GM12878 (cell line): ENCODE measurements at regions not wholly inside any gene's neighbourhood (a gene's known extent, or its start where the extent isn't known, plus 50 kb on each side); places are given as distances from the start of the nearest gene placed in this dataset.

Experiments used
- ATAC-seq: fragments of 200-7000 bp; cut with Tn5 transposase; 3 replicates; pipeline ENCODE4 v1.9.1; 2020; ENCODE audit warnings: mild to moderate bottlenecking, moderate library complexity
- BruUV-seq: library from RNA; stranded (reverse); fragments of 400-500 nt; replicated peaks from 2 replicates; lab custom pipeline; 2021; lab: Mats Ljungman, UMichigan
- CTCF ChIA-PET: fragments of 300-600 bp; sonication (Branson Sonifier 250); formaldehyde crosslinking; extraction: SDS; loops from one replicate; lab custom pipeline; 2021; ENCODE audit warnings: inconsistent platforms; lab: Yijun Ruan, JAX
- POLR2A ChIA-PET: fragments of 350-600 bp; formaldehyde crosslinking; extraction: SDS; loops from one replicate; lab custom pipeline; 2021; ENCODE audit warnings: inconsistent platforms; lab: Charles Lee
- RAD21 ChIA-PET: fragments of 300-600 bp; sonication (Branson Sonifier 250); formaldehyde crosslinking; loops from one replicate; lab custom pipeline; 2023; ENCODE audit warnings: antibody characterized with exemption; ENCODE audit not compliant: unreplicated experiment; lab: Charles Lee
- SMC1A ChIA-PET: fragments of 300-600 bp; sonication (Branson Sonifier 250); formaldehyde crosslinking; loops from one replicate; lab custom pipeline; 2023; ENCODE audit not compliant: unreplicated experiment, uncharacterized antibody; lab: Charles Lee
- DNase-seq: peaks from one replicate; pipeline ENCODE4 v3.0.0-alpha.2; 2011; ENCODE audit warnings: low read depth, low spot score
- FAIRE-seq: peaks from 3 replicates; lab custom pipeline; 2011; peaks lifted over from hg19 to GRCh38; lab: Jason Lieb, UNC
- H2AFZ ChIP-seq: 2 replicates; pipeline ENCODE4 v1.6.0; 2011; ENCODE audit warnings: low read depth, low read length, control low read depth; ENCODE audit not compliant: control insufficient read depth
- H3K27ac ChIP-seq: 2 replicates; pipeline ENCODE4 v1.5.1; 2011; ENCODE audit warnings: control low read depth; ENCODE audit not compliant: control insufficient read depth, insufficient read depth
- H3K27me3 ChIP-seq, 2 experiments: replicated peaks in 1 of 2; 2 replicates each; pipeline versions ENCODE4 v1.6.0 to v1.6.1; 2011; ENCODE audit warnings: low read length in 1 of 2; ENCODE audit not compliant: control insufficient read depth in 2 of 2, insufficient read depth in 2 of 2
- H3K36me3 ChIP-seq, 2 experiments: 2 replicates each; pipeline ENCODE4 v1.5.1; 2011; ENCODE audit warnings: low read length in 1 of 2; ENCODE audit not compliant: control insufficient read depth in 2 of 2, insufficient read depth in 2 of 2
- H3K4me1 ChIP-seq: 2 replicates; pipeline ENCODE4 v1.6.1; 2011; ENCODE audit warnings: mild to moderate bottlenecking, low read length, moderate library complexity, mixed read lengths; ENCODE audit not compliant: control insufficient read depth, insufficient read depth
- H3K4me2 ChIP-seq: 2 replicates; pipeline ENCODE4 v1.6.0; 2011; ENCODE audit warnings: control low read depth; ENCODE audit not compliant: control insufficient read depth, insufficient read depth
- H3K4me3 ChIP-seq: fragments of 200-600 bp; sonication (generic); 2 replicates; pipeline ENCODE4 v1.5.1; 2016
- H3K79me2 ChIP-seq: 2 replicates; pipeline ENCODE4 v1.6.0; 2011; ENCODE audit warnings: low read length; ENCODE audit not compliant: control insufficient read depth, insufficient read depth
- H3K9ac ChIP-seq: 2 replicates; pipeline ENCODE4 v1.8.0; 2011; ENCODE audit warnings: low read length, control low read depth, mixed read lengths; ENCODE audit not compliant: control insufficient read depth, insufficient read depth
- H3K9me3 ChIP-seq: replicated peaks from 3 replicates; pipeline ENCODE4 v1.5.1; 2011; ENCODE audit warnings: mild to moderate bottlenecking, low read length; ENCODE audit not compliant: control insufficient read depth, insufficient read depth
- H4K20me1 ChIP-seq: 2 replicates; pipeline ENCODE4 v1.6.0; 2011; ENCODE audit not compliant: control insufficient read depth, insufficient read depth
- ASH2L ChIP-seq: fragments of 300-600, 200-600 bp; sonication (generic); IDR thresholded peaks from 2 replicates; pipeline ENCODE4 v1.6.1; 2017; ENCODE audit warnings: low read depth, mild to moderate bottlenecking, borderline replicate concordance
- BHLHE40 ChIP-seq, 2 experiments: fragments of 450-650 bp in 1 of 2; IDR thresholded peaks; 2 replicates each; pipeline ENCODE4 v1.6.1; 2011 to 2017; ENCODE audit warnings: low read depth in 2 of 2, borderline replicate concordance in 1 of 2, improper control_type of control experiment in 1 of 2, low read length in 1 of 2, mild to moderate bottlenecking in 1 of 2
- CEBPB ChIP-seq, 2 experiments: fragments of 150-350 bp in 1 of 2; IDR thresholded peaks; 2 replicates each; pipeline ENCODE4 v1.6.1; 2012 to 2014; ENCODE audit warnings: low read depth in 2 of 2, low read length in 2 of 2, borderline replicate concordance in 1 of 2, inconsistent platforms in 1 of 2
- DPF2 ChIP-seq: fragments of 450-650 bp; IDR thresholded peaks from 2 replicates; pipeline ENCODE4 v1.6.1; 2017; ENCODE audit warnings: mild to moderate bottlenecking
- FOXM1 ChIP-seq: IDR thresholded peaks from 2 replicates; pipeline ENCODE4 v1.6.1; 2012; ENCODE audit warnings: low read depth, mild to moderate bottlenecking, inconsistent platforms, low read length, moderate library complexity
- HDAC6 ChIP-seq: fragments of 200-600 bp; sonication (generic); IDR thresholded peaks from one replicate; pipeline ENCODE4 v1.8.0; 2017; ENCODE audit warnings: antibody characterized with exemption; ENCODE audit not compliant: unreplicated experiment
- IRF3 ChIP-seq: fragments of 450-650 bp; IDR thresholded peaks from 2 replicates; pipeline ENCODE4 v1.6.1; 2014; ENCODE audit warnings: mild to moderate bottlenecking
- MEF2A ChIP-seq: IDR thresholded peaks from 2 replicates; pipeline ENCODE4 v1.6.1; 2011; ENCODE audit warnings: low read depth, mild to moderate bottlenecking, low read length, moderate library complexity; ENCODE audit not compliant: insufficient read depth
- MYC ChIP-seq: IDR thresholded peaks from 2 replicates; pipeline ENCODE4 v1.6.1; 2011; ENCODE audit warnings: mild to moderate bottlenecking, low read length, moderate library complexity, inconsistent platforms; ENCODE audit not compliant: insufficient read depth, insufficient replicate concordance, insufficient read length, severe bottlenecking
- NFIC ChIP-seq: IDR thresholded peaks from 2 replicates; pipeline ENCODE4 v1.6.1; 2012; ENCODE audit warnings: low read depth, mild to moderate bottlenecking, inconsistent platforms, low read length, moderate library complexity
- NR2C1 ChIP-seq: fragments of 450-650 bp; IDR thresholded peaks from 2 replicates; pipeline ENCODE4 v1.6.1; 2017; ENCODE audit warnings: antibody characterized with exemption, mild to moderate bottlenecking, moderate library complexity
- STAT3 ChIP-seq: IDR thresholded peaks from 2 replicates; pipeline ENCODE4 v1.6.1; 2011; ENCODE audit warnings: low read depth, low read length, improper control_type of control experiment
- ZBTB33 ChIP-seq: fragments of 450-650 bp; IDR thresholded peaks from 2 replicates; pipeline ENCODE4 v1.6.1; 2017; ENCODE audit warnings: mild to moderate bottlenecking
- ZNF274 ChIP-seq: IDR thresholded peaks from one replicate; pipeline ENCODE4 v1.8.0; 2011; ENCODE audit not compliant: insufficient read length, insufficient read depth
- WGBS: methylation state at CpG from one replicate; pipeline ENCODE4 v1.1.6; 2016; ENCODE audit warnings: low lambda C conversion rate; ENCODE audit not compliant: insufficient replicate concordance, insufficient coverage; ENCODE audit errors: missing lambda C conversion rate; 5-methylcytosine and 5-hydroxymethylcytosine counted together
- in situ Hi-C: fragments of 300-500 bp; cut with MboI; formaldehyde crosslinking; loops from 9 replicates; pipeline ENCODE4 v1.14.3; 2018; ENCODE audit warnings: mixed read lengths
- intact Hi-C: fragments of 100-400 bp; cut with micrococcal nuclease; formaldehyde crosslinking; loops from one replicate; pipeline ENCODE4 v1.14.2; 2022; ENCODE audit not compliant: unreplicated experiment

- TF ChIP-seq ASH2L (no peak), IRF3 (no peak)
These were observed 99.7 kb downstream of the SPRY4 start (continued) for GRCh38 chr5:142225141-142225540.

- CTCF ChIA-PET = interaction anchor here (0.7 to 1.2 kb wide), 3 partner anchors 97 to 253 kb away, joined by 3 read pairs; no protein-coding TSS in a partner anchor
- Histone ChIP-seq H3K79me2 (no peaks in the 10 kb centered on the region), H3K27me3 (peaks cover 0 to 2% of the 10 kb centered on the region in 2 experiments; a peak in 1 of 4 replicates), H2AFZ (no peak overlapping the region), H3K9ac (no peak overlapping the region), H3K4me2 (0 out of 2 replicates have a peak overlapping the region, but pooled peaks have one; percentile 30), H3K36me3 (no peaks in the 10 kb centered on the region), H4K20me1 (no peaks in the 10 kb centered on the region), H3K27ac (no peak overlapping the region), H3K4me3 (no peak overlapping the region), H3K4me1 (peaks cover 13% of the 10 kb centered on the region), H3K9me3 (no peaks in the 10 kb centered on the region)
- POLR2A ChIA-PET = interaction anchor here (1.0 kb wide), 1 partner anchor 253 kb away, joined by 3 read pairs; no protein-coding TSS in a partner anchor
- RAD21 ChIA-PET = interaction anchor here (2.4 kb wide), 1 partner anchor 101 kb away, joined by 10 read pairs; the partner anchor contains the start of gene SPRY4
- TF ChIP-seq ZNF274 (no peak), MYC (no peak), CEBPB (IDR thresholded peaks at IDR 0.05; ENCODE audit: borderline replicate concordance in 1 of 2, low read depth in 2 of 2, low read length in 2 of 2) (no peak), BHLHE40 (IDR thresholded peaks at IDR 0.05; ENCODE audit: borderline replicate concordance in 1 of 2, low read depth in 2 of 2, low read length in 1 of 2) (no peak; a peak in 1 of 4 replicates), DPF2 (no peak), NR2C1 (no peak), HDAC6 (no peak), NFIC (no peak), ZBTB33 (no peak), MEF2A (no peak), FOXM1 (no peak), STAT3 (no peak)
- ATAC-seq = no peak; the same call in 2 of the 3 replicates
- no peak for FAIRE-seq
- in situ Hi-C loops = no loop called here
- DNase-seq = peak; percentile 4
- BruUV-seq = no TSS peak
- SMC1A ChIA-PET = interaction anchor here (0.6 to 1.5 kb wide), 3 partner anchors 10 to 631 kb away, joined by 3 to 4 read pairs (median 3); no protein-coding TSS in a partner anchor
- WGBS = 21% methylated on average over 11 of the region's 12 CpGs
- intact Hi-C loops = loop anchor here (5.0 kb wide), 1 partner anchor 99 kb away; no protein-coding TSS in a partner anchor
These were observed 101.8 kb downstream of the SPRY4 start for GRCh38 chr5:142222866-142223558.
